CD4-positive, alpha-beta T cell treated with Interleukin-1 beta for 1 hour (primary cell): ENCODE measurements at regions not wholly inside any gene's neighbourhood (a gene's known extent, or its start where the extent isn't known, plus 50 kb on each side); places are given as distances from the start of the nearest gene placed in this dataset.
"Not testable (repeated sequence)": the region's sequence is repeated elsewhere in the genome, so short reads cannot be mapped to it uniquely, and the experiment has no call there.

ENCODE experiments used
- DNase-seq, 2 donors: peaks; one replicate each; pipeline ENCODE4 v3.0.0-alpha.2; 2020 to 2022

- no peak for DNase-seq
Observed at GRCh38 chr4:124067046-124067445, 645.5 kb downstream of the ANKRD50 start.

GRCh38 chr4:124070688-124071484 lies 641.6 kb downstream of the ANKRD50 start:
- DNase-seq: no peak

GRCh38 chr4:124075276-124075675 lies 637.3 kb downstream of the ANKRD50 start:
- DNase-seq: not testable (repeated sequence)

- DNase-seq: no peak
Observed at GRCh38 chr4:124079174-124079780, 633.3 kb downstream of the ANKRD50 start.

GRCh38 chr4:124083711-124084110 lies 628.8 kb downstream of the ANKRD50 start:
- no peak for DNase-seq

GRCh38 chr4:124085561-124086180 lies 626.9 kb downstream of the ANKRD50 start:
- no peak for DNase-seq

GRCh38 chr4:124090021-124090420 lies 622.5 kb downstream of the ANKRD50 start:
- no peak for DNase-seq

GRCh38 chr4:124092101-124092500 lies 620.4 kb downstream of the ANKRD50 start:
- DNase-seq: no peak

- DNase-seq: no peak
Observed at GRCh38 chr4:124092541-124092984, 620.0 kb downstream of the ANKRD50 start.

- no peak for DNase-seq
Observed at GRCh38 chr4:124095621-124096020, 616.9 kb downstream of the ANKRD50 start.

- DNase-seq: no peak
Observed at GRCh38 chr4:124096290-124096689, 616.2 kb downstream of the ANKRD50 start.

- DNase-seq: no peak
Observed at GRCh38 chr4:124097447-124097846, 615.1 kb downstream of the ANKRD50 start.

GRCh38 chr4:124104101-124104500 lies 608.4 kb downstream of the ANKRD50 start:
- no peak for DNase-seq

GRCh38 chr4:124104628-124105027 lies 607.9 kb downstream of the ANKRD50 start:
- DNase-seq: no peak

GRCh38 chr4:124105212-124105611 lies 607.3 kb downstream of the ANKRD50 start:
- DNase-seq: no peak

GRCh38 chr4:124111411-124111810 lies 601.1 kb downstream of the ANKRD50 start:
- no peak for DNase-seq

- DNase-seq: no peak
Observed at GRCh38 chr4:124111922-124112321, 600.6 kb downstream of the ANKRD50 start.

- DNase-seq: no peak
Observed at GRCh38 chr4:124118061-124118460, 594.5 kb downstream of the ANKRD50 start.

GRCh38 chr4:124121461-124121971 lies 591.0 kb downstream of the ANKRD50 start:
- no peak for DNase-seq

GRCh38 chr4:124123181-124123580 lies 589.4 kb downstream of the ANKRD50 start:
- no peak for DNase-seq

- no peak for DNase-seq
Observed at GRCh38 chr4:124123721-124124120, 588.8 kb downstream of the ANKRD50 start.

GRCh38 chr4:124131324-124131723 lies 581.2 kb downstream of the ANKRD50 start:
- DNase-seq: not testable (repeated sequence)

- DNase-seq: no peak
Observed at GRCh38 chr4:124132161-124132560, 580.4 kb downstream of the ANKRD50 start.

GRCh38 chr4:124133753-124134152 lies 578.8 kb downstream of the ANKRD50 start:
- DNase-seq: no peak
